ENCODE measurements at regions not wholly inside any gene's neighbourhood (a gene's known extent, or its start where the extent isn't known, plus 50 kb on each side); places are given as distances from the start of the nearest gene placed in this dataset.
"Not testable (repeated sequence)": the region's sequence is repeated elsewhere in the genome, so short reads cannot be mapped to it uniquely, and the experiment has no call there.

GRCh38 chr1:149841597-149842238, 57.6 kb upstream of the BOLA1 start:
- FAIRE-seq, result not testable (repeated sequence)

DNA sequence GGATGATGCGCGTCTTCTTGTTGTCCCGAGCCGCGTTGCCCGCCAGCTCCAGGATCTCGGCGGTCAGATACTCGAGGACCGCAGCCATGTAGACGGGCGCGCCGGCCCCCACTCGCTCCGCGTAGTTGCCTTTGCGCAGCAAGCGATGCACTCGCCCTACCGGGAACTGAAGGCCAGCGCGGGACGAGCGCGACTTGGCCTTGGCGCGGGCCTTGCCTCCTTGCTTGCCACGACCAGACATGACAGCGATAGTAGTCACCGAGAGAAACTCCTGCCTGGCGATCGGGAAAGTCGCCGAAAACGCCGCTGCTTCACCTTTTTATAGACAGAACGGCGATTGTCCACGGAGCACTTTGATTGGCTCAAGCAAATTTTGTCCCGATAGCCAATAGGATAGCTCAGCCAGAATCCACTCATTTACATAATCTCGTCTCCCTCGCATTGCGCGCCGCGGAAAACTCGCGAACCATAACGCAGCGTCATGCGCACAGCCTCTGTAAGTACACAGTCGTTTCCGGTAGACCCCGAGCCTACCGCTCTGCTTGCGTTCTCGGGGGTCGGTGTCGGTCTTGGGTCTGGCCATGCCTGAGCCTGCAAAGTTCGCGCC, 56.8 kb upstream of the BOLA1 start:
- peak; percentile 85 for FAIRE-seq

GRCh38 chr1:149843431-149844041, 55.8 kb upstream of the BOLA1 start:
- no peak for FAIRE-seq

DNA sequence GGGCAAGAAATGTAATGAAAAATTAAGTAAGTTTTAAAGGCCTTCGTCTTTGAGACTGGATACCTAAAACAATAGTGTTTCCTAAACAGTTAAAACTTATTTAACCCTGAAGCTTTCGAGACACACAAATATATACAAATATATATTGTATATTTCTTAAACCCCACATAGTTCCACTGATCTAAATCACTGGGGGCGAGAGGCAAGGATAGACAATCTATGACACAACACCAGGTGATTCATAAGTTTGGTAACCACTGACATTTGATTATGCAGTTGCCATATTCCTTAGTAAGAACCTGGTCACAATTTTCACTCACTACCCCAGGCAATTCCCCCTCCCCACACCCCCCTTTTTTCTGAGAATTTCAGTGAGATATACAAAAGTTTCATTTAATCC, 55.3 kb upstream of the BOLA1 start:
- no peak for FAIRE-seq

DNA sequence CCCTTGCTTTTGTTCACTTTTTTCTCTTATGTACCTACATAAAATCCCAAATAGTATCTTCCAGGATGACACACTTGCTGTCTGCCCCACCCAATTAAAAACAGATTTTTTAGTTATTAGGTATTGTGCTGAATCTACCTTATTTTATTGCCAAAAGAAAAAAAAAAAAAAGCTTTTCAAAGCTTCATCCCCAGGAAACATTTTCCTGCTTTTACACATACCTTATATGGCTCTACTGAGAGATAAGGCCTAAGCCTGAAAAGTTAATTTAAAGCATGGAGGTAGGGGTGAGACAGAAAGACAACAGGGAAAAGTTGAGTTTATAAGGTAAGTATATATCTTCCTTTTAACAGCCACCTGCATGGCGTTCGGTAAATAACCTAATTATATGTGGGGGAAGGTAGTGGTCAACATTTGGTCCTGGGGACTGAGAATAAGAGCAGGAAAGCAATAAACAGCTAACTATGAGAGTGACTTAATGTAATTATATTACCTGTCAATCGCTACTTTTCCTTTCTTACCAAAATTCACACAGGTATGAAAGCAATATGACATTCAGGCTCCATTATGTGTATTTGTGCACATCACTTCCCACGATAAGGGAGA, 54.6 kb upstream of the BOLA1 start:
- FAIRE-seq, result no peak

- no peak for FAIRE-seq
Observed at GRCh38 chr1:149845416-149845815, 54.0 kb upstream of the BOLA1 start.

GRCh38 chr1:149846042-149846441, 53.3 kb upstream of the BOLA1 start:
- FAIRE-seq, result no peak

DNA sequence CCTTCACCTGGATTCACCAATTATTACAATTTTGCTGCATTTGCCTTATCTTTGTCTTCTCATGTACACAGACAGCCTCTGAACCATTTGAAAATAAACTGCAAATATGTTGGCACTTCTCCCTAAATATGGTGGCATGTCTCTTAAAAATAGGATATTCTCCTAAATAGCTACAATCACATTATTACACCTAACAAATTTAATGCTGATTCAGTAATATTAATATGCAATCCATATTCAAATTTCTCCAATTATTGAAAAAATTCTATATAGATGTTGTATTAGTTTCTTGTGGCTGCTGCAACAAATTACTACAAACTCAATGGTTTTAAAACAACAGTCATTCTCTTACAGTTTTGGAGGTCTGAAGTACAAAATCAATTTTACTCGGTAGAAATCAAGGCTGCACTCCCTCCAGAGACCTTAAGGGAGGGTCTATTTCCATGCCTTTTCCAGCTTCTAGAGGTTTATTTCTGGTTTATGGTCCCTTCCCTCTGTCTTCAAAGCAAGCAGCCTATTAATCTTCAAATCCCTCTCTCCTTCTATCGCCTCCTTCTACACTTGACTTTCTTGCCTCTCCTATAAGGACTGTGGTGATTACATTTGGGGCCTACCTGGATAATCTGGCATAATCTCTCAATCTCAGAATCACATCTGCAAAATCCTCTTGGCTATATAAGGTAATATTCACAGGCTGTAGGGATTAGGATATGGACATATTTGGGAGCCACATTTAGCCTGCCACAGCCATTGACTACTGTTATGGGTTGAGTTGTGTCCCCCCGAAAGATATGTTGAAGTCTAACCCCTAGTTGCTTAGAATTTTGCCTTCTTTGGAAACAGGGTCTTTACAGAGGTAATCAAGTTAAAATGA, 52.5 kb upstream of the BOLA1 start:
- no peak for FAIRE-seq

DNA sequence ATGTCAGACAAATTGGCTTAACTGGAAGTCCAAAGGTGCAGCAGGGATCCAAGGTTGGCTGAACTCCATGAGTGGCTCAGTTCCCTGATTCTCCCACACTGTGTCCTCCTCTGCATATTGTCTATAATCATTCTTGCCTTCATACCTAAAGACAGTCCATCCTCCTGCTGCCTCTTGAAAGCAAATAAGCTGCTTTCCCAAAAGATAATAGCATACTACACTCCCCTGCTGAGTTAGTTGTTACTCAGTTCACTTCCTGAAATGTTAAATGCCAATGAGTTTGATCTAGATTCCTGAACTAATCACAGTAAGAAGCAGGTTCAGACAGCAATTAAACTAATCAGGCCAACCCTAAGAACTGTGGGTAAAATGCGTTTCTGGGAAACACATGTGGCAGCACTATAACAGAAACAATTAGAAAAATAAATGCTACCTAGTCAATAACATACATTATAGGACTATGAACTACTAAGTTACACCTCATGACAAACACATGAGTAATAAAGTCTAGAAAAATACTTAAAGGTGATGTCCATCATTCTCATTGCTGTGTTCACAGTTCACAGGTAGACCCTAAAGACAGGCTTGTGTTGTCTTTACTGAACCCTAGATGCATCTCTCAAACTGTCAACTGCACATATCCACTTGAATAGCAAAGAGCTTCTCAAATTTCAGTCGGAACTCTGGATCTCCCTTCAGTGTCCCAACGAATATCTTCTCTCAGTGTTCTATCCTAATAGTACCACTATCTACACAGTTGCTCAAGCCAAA, 50.8 kb upstream of the BOLA1 start:
- FAIRE-seq, result no peak

DNA sequence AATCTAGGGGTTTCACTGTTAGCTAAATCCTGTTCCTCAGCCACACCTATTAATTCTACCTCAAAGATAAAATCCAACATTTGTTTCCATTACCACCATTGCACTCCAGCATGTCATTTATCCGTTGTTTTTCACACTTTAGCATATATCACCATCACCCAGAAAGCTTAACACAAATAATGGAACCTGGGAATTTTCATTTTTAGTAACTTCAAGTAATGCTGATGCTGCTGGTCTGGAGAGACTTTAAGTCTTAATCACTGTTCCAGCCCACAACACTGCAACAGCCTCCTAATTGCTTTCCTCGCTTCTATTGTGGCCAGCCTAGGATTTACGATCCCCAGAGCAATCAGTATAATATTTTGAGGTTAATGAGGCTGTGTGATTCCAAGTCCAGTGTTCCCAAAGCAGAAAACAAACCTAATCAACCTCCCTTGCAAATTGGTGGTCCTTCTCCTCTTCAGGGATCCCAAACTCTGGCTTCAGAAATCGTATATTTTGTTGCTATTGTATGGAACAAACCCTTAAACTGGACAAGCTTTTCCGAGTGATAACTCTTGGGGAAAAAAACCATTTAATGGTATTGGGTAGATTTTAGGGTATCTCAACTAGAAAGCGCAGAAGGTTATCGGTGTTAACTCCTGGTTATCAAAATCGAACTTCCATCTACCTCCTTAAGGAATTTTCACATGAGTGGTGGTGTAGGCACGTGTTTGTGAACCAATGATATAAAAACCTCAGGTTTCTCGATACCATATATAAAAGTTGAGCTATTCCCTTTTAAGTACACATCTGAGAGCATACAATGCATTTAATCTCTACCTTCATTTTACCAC, 50.0 kb upstream of the BOLA1 start:
- FAIRE-seq, result no peak
